Keratinocyte (primary cell): ENCODE measurements at regions not wholly inside any gene's neighbourhood (a gene's known extent, or its start where the extent isn't known, plus 50 kb on each side); places are given as distances from the start of the nearest gene placed in this dataset.

ENCODE experiments used
- EZH2 ChIP-seq: IDR thresholded peaks from one replicate; pipeline ENCODE4 v1.6.1; 2012; ENCODE audit warnings: inconsistent platforms, mild to moderate bottlenecking, low read length, moderate library complexity
- TF ChIP-seq, protein P1 (sequence below), 3 experiments: IDR thresholded peaks in 1 of 3; conservative IDR thresholded peaks in 1 of 3; optimal IDR thresholded peaks in 1 of 3; 2 replicates in 2 of 3; 3 replicates in 1 of 3; pipeline versions ENCODE3 to v1.5.1; 2011; ENCODE audit warnings: low read length in 3 of 3, mild to moderate bottlenecking in 3 of 3, moderate library complexity in 2 of 3, control low read depth in 1 of 3, inconsistent platforms in 1 of 3; ENCODE audit not compliant: insufficient read depth in 2 of 3; ENCODE audit errors: extremely low read depth in 1 of 3

DNA sequence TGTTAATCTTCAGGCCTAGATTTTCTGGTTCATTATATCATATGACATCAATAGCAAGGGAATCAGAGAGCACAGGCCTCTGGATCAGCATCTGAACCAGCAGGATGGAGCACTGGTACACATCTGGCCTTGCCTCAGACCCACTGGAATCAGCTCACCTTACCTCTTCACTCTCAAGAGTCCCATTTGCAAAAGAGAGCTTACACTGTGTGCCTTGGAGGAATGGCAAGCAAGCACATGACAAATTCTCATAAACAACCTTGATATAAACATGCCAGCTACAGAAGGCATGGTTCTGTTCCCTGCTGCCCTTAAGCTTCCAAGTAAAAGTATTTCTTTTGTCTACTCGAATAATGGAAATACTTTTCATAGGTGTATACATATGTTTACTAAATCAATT, 128.6 kb upstream of the CPM start:
- TF ChIP-seq EZH2: no peak
- TF ChIP-seq, protein P1, sequence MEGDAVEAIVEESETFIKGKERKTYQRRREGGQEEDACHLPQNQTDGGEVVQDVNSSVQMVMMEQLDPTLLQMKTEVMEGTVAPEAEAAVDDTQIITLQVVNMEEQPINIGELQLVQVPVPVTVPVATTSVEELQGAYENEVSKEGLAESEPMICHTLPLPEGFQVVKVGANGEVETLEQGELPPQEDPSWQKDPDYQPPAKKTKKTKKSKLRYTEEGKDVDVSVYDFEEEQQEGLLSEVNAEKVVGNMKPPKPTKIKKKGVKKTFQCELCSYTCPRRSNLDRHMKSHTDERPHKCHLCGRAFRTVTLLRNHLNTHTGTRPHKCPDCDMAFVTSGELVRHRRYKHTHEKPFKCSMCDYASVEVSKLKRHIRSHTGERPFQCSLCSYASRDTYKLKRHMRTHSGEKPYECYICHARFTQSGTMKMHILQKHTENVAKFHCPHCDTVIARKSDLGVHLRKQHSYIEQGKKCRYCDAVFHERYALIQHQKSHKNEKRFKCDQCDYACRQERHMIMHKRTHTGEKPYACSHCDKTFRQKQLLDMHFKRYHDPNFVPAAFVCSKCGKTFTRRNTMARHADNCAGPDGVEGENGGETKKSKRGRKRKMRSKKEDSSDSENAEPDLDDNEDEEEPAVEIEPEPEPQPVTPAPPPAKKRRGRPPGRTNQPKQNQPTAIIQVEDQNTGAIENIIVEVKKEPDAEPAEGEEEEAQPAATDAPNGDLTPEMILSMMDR (optimal IDR thresholded peaks at IDR 0.05 in 1 of 3, IDR thresholded peaks at IDR 0.05 in 1 of 3, conservative IDR thresholded peaks at IDR 0.05 in 1 of 3; ENCODE audit: extremely low read depth in 1 of 3, insufficient read depth in 2 of 3, low read length in 3 of 3): no peak
